ENCODE measurements at regions not wholly inside any gene's neighbourhood (a gene's known extent, or its start where the extent isn't known, plus 50 kb on each side); places are given as distances from the start of the nearest gene placed in this dataset.
"Not testable (repeated sequence)": the region's sequence is repeated elsewhere in the genome, so short reads cannot be mapped to it uniquely, and the experiment has no call there.

GRCh38 chr6:142648526-142648925 is 296.4 kb downstream of the HIVEP2 start:
- Histone ChIP-seq H3K9me2 (ENCODE audit: insufficient read depth, low read length) (no peaks in the 10 kb centered on the region), H2AFZ (ENCODE audit: low read length) (no peak overlapping the region), H3K79me2 (ENCODE audit: insufficient read depth, low read depth, low read length) (no peaks in the 10 kb centered on the region), H3K27ac (ENCODE audit: low read depth, low read length, poor library complexity, severe bottlenecking) (no peak overlapping the region), H3K36me3 (ENCODE audit: insufficient read depth, low read length) (no peaks in the 10 kb centered on the region), H3K4me3 (ENCODE audit: low read depth, low read length, poor library complexity, severe bottlenecking) (no peak overlapping the region), H3K4me1 (ENCODE audit: insufficient read depth, low read length, poor library complexity, severe bottlenecking) (no peaks in the 10 kb centered on the region), H3K9me3 (ENCODE audit: low read length) (no peaks in the 10 kb centered on the region), H3K4me2 (ENCODE audit: low read length) (no peak overlapping the region), H4K20me1 (ENCODE audit: insufficient read depth, low read length) (no peaks in the 10 kb centered on the region)
- DNase-seq (ENCODE audit: low spot score), result no peak
- intact Hi-C loops (cut with micrococcal nuclease; ENCODE audit: unreplicated experiment), result no loop called here
- no peak for TF ChIP-seq CTCF (conservative IDR thresholded peaks at IDR 0.05; ENCODE audit: low read length)
- no peak for TF ChIP-seq EZH2phosphoT487 (IDR thresholded peaks at IDR 0.05; ENCODE audit: borderline replicate concordance, low read depth, low read length)
- ChIA-PET CTCF (ENCODE audit: unreplicated experiment) (no interaction called here), POLR2A (interaction anchor here (0.7 to 1.2 kb wide), 3 partner anchors 9 to 481 kb away, joined by 3 to 4 read pairs (median 3); no protein-coding TSS in a partner anchor)
- BruUV-seq (replicated peaks), result no TSS peak

GRCh38 chr6:142649438-142650234 is 295.3 kb downstream of the HIVEP2 start:
- POLR2A ChIA-PET, result interaction anchor here (0.7 kb wide), 1 partner anchor 12 kb away, joined by 4 read pairs; no protein-coding TSS in a partner anchor
- intact Hi-C loops (cut with micrococcal nuclease; ENCODE audit: unreplicated experiment); H3K4me1 ChIP-seq (ENCODE audit: insufficient read depth, low read length, poor library complexity, severe bottlenecking); H3K4me2 ChIP-seq (ENCODE audit: low read length); H3K27ac ChIP-seq (ENCODE audit: low read depth, low read length, poor library complexity, severe bottlenecking); H3K79me2 ChIP-seq (ENCODE audit: insufficient read depth, low read depth, low read length); H3K36me3 ChIP-seq (ENCODE audit: insufficient read depth, low read length); H3K9me2 ChIP-seq (ENCODE audit: insufficient read depth, low read length); H3K9me3 ChIP-seq (ENCODE audit: low read length); CTCF ChIA-PET (ENCODE audit: unreplicated experiment); H4K20me1 ChIP-seq (ENCODE audit: insufficient read depth, low read length); H3K4me3 ChIP-seq (ENCODE audit: low read depth, low read length, poor library complexity, severe bottlenecking); BruUV-seq (replicated peaks); H2AFZ ChIP-seq (ENCODE audit: low read length); DNase-seq (ENCODE audit: low spot score): not testable (repeated sequence)

- TF ChIP-seq EZH2phosphoT487 (IDR thresholded peaks at IDR 0.05; ENCODE audit: borderline replicate concordance, low read depth, low read length) (no peak), CTCF (conservative IDR thresholded peaks at IDR 0.05; ENCODE audit: low read length) (no peak)
- Histone ChIP-seq H3K36me3 (ENCODE audit: insufficient read depth, low read length) (no peaks in the 10 kb centered on the region), H3K4me1 (ENCODE audit: insufficient read depth, low read length, poor library complexity, severe bottlenecking) (no peaks in the 10 kb centered on the region), H4K20me1 (ENCODE audit: insufficient read depth, low read length) (no peaks in the 10 kb centered on the region), H3K9me3 (ENCODE audit: low read length) (no peaks in the 10 kb centered on the region), H2AFZ (ENCODE audit: low read length) (no peak overlapping the region), H3K9me2 (ENCODE audit: insufficient read depth, low read length) (no peaks in the 10 kb centered on the region), H3K79me2 (ENCODE audit: insufficient read depth, low read depth, low read length) (no peaks in the 10 kb centered on the region), H3K4me2 (ENCODE audit: low read length) (no peak overlapping the region), H3K4me3 (ENCODE audit: low read depth, low read length, poor library complexity, severe bottlenecking) (no peak overlapping the region), H3K27ac (ENCODE audit: low read depth, low read length, poor library complexity, severe bottlenecking) (no peak overlapping the region)
- no peak for DNase-seq (ENCODE audit: low spot score)
- no TSS peak for BruUV-seq (replicated peaks)
- intact Hi-C loops (cut with micrococcal nuclease; ENCODE audit: unreplicated experiment), result no loop called here
- ChIA-PET POLR2A (interaction anchor here (0.6 to 0.9 kb wide), 2 partner anchors 35 to 50 kb away, joined by 4 to 5 read pairs; no protein-coding TSS in a partner anchor), CTCF (ENCODE audit: unreplicated experiment) (no interaction called here)
Observed at GRCh38 chr6:142651384-142651783, 293.6 kb downstream of the HIVEP2 start.
